ENCODE measurements at regions not wholly inside any gene's neighbourhood (a gene's known extent, or its start where the extent isn't known, plus 50 kb on each side); places are given as distances from the start of the nearest gene placed in this dataset.

GRCh38 chr7:157482517-157483087, 145.8 kb downstream of the DNAJB6 start:
- DNase-seq = no peak

- no peak for DNase-seq
Measured at GRCh38 chr7:157483515-157483914, 146.7 kb downstream of the DNAJB6 start.

GRCh38 chr7:157483971-157484410, 147.2 kb downstream of the DNAJB6 start:
- no peak for DNase-seq

- DNase-seq = no peak
Measured at GRCh38 chr7:157484411-157485081, 147.7 kb downstream of the DNAJB6 start.

- no peak for DNase-seq
Measured at GRCh38 chr7:157485361-157485831, 148.6 kb downstream of the DNAJB6 start.

- DNase-seq = no peak
Measured at GRCh38 chr7:157486007-157486755, 149.4 kb downstream of the DNAJB6 start.

- no peak for DNase-seq
Measured at GRCh38 chr7:157487046-157487770, 150.4 kb downstream of the DNAJB6 start.

GRCh38 chr7:157488281-157488680, 151.5 kb downstream of the DNAJB6 start:
- no peak for DNase-seq

- no peak for DNase-seq
Measured at GRCh38 chr7:157488966-157489365, 152.2 kb downstream of the DNAJB6 start.
